ENCODE measurements at regions not wholly inside any gene's neighbourhood (a gene's known extent, or its start where the extent isn't known, plus 50 kb on each side); places are given as distances from the start of the nearest gene placed in this dataset.

DNA sequence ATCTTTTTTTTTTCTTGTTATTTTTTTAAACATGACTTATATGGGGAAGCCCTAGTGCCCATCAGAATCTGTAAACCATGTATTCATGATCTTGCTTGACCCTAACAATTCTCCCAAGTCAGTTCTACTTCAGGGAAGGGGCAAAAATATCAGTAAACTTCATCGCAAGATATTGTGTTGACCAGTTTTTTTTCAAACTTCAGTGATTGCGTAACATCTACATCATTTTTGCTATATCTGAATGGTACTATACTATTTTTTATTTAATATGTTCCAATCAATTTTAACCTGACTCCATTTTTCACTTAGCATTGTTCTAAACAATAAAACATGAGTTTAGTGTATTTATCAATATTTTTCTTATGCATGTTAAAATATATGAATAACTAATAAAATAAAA, 221.2 kb downstream of the NKX6-1 start:
- TF ChIP-seq, protein P1, sequence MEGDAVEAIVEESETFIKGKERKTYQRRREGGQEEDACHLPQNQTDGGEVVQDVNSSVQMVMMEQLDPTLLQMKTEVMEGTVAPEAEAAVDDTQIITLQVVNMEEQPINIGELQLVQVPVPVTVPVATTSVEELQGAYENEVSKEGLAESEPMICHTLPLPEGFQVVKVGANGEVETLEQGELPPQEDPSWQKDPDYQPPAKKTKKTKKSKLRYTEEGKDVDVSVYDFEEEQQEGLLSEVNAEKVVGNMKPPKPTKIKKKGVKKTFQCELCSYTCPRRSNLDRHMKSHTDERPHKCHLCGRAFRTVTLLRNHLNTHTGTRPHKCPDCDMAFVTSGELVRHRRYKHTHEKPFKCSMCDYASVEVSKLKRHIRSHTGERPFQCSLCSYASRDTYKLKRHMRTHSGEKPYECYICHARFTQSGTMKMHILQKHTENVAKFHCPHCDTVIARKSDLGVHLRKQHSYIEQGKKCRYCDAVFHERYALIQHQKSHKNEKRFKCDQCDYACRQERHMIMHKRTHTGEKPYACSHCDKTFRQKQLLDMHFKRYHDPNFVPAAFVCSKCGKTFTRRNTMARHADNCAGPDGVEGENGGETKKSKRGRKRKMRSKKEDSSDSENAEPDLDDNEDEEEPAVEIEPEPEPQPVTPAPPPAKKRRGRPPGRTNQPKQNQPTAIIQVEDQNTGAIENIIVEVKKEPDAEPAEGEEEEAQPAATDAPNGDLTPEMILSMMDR (conservative IDR thresholded peaks at IDR 0.05): no peak

DNA sequence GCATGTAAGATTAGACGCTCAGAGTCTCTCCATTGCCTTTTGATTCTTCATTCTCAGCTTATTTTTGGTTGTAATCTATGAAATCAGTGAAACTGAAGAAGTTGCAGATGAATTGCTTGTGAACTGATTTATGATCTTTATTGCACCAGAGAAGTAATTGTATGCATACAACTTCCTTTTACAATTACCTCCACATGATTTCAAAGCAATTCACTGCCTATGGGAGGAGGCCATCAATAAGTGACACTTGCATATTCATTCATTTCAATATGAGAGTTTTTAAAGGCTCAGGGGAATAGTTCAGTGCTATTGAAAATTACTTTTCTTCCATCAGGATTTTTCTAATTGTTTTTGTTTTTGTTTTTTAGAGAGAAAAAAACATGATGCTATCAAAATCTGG, 222.3 kb downstream of the NKX6-1 start:
- TF ChIP-seq, protein P1 (conservative IDR thresholded peaks at IDR 0.05): no peak

More for the DNA sequence above, 221.2 kb downstream of the NKX6-1 start:
- H3K27ac ChIP-seq: no peak overlapping the region

DNA sequence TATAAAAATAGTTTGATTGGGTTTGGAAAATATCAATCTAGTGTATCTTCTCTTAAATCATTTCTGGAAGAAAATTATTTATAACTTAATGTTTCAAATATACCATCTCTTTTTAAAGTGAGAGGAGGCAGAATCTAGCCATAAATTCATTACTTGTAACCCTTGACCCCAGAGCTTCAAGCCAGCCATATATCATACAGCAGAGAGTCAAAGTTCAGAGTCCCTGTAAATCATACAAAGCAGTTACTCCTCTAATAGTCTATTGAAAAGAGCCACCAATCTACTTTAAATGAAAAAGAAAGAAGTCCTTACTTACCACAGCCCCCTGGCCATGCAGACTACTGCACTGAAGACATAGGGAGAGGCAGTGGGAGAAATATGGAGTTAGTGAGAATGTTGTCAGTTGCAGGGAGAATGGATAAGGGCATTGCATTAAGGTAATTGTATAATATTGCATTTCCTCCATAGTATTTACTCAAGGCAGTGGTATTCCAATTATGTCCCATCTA, 229.5 kb downstream of the NKX6-1 start:
- TF ChIP-seq, protein P1 (conservative IDR thresholded peaks at IDR 0.05): no peak

More for the DNA sequence above, 222.3 kb downstream of the NKX6-1 start:
- H3K27ac ChIP-seq: no peak overlapping the region

DNA sequence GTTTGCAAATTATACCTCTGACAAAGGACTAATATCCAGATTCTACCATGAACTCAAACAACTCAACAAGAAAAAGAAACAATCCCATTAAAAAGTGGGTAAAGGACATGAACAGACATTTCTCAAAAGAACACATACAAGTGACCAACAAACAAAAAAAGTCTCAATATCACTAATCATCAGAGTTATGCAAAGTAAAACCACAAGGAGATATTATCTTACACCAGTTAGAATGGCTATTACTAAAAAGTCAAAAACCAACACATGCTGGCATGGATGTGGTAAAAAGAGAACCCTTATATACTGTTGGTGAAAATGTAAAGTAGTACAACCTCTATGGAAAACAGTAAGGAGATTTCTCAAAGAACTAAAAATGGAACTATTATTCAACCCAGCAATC, 234.4 kb downstream of the NKX6-1 start:
- no peak overlapping the region for H3K27ac ChIP-seq
- TF ChIP-seq, protein P1 (conservative IDR thresholded peaks at IDR 0.05): no peak

More for the DNA sequence above, 229.5 kb downstream of the NKX6-1 start:
- H3K27ac ChIP-seq: no peak overlapping the region

DNA sequence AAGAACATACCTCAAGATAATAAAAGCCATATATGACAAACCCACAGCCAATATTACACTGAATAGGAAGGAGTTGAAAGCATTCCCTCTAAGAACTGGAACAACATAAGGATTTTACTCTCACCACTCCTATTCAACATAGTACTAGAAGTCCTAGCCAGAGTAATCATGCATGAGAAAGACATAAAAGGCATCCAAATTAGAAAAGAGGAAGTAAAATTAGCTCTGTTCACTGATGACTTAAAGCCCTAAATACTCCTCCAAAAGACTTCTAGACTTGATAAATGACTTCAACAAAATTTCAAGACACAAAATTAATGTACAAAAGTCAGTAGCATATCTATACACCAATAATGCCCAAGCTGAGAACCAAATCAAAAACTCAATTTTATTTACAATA, 235.7 kb downstream of the NKX6-1 start:
- TF ChIP-seq, protein P1 (conservative IDR thresholded peaks at IDR 0.05): no peak
- H3K27ac ChIP-seq: no peak overlapping the region

DNA sequence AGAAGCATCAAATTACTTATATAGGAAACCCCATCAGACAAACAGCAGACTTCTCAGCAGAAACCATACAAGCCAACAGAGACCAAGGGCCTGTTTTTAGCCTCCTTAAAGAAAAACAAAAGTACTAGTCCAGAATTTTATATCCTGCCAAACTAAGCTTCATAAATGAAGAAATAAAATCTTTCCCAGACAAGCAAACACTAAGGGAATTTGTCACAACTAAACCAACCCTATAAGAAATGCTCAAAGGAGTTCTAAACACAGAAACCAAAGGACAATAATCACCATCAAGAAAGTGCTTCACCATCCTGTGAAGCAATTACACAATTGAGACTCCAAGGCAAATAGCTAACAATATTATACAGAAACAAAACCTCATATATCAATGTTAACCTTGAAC, 238.6 kb downstream of the NKX6-1 start:
- TF ChIP-seq, protein P1 (conservative IDR thresholded peaks at IDR 0.05): no peak
- no peak overlapping the region for H3K27ac ChIP-seq

DNA sequence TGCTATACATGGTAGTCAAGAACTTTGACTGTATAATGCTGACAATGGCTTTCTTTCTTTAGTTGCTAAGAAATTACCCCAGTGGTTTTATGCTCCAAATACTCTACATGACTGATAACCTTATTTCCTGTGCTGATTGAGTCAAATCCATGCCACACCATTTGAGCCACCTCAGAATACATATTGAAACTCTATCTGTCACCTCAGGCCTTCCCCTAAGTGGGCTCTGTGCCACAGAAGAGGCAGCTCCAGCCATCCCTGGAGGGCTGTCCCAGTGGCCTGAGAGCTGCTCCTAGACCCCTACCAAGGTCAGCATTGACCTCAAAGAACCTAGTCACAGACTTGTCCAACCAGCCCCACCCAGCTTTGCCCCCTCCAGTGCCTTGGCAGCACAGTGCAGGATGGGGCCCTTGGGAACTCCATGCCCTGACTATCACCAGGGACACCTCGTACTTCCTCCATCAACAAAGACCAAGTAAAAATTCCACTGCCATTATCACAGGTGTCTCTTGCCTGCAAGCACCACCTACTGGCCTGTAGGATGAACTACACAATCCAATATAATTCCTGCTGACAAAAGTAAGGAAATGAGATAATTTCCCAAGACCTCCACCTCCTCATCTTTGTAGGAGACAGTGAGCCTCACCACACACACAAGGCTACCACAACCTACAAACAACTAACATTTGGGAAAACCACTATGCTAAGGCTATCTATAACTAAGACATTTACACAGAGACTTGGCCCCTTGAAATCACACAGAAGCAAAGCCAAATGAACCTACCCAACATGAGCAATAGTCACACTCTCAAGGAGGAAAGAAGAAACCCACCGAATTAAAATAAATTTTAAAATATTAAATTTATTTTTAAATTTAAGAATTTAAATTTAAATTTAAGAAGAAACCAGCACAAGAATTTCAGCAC, 239.9 kb downstream of the NKX6-1 start:
- TF ChIP-seq, protein P1 (conservative IDR thresholded peaks at IDR 0.05): peak; percentile 50; the same call in 1 of the 2 replicates
- H3K27ac ChIP-seq: no peak overlapping the region
